K562 (cell line): ENCODE measurements at regions not wholly inside any gene's neighbourhood (a gene's known extent, or its start where the extent isn't known, plus 50 kb on each side); places are given as distances from the start of the nearest gene placed in this dataset.

Source experiments
- ATAC-seq: fragments of 200-7000 bp; cut with Tn5 transposase; 3 replicates; pipeline ENCODE4 v1.9.1; 2020; ENCODE audit warnings: moderate library complexity
- BruUV-seq: library from RNA; stranded (reverse); fragments of 400-500 nt; replicated peaks from 2 replicates; lab custom pipeline; 2021; lab: Mats Ljungman, UMichigan
- CTCF ChIA-PET: fragments of 300-600 bp; formaldehyde crosslinking; extraction: SDS; loops from one replicate; lab custom pipeline; 2021; ENCODE audit warnings: low intra/inter-chr PET ratio; lab: Yijun Ruan, JAX
- POLR2A ChIA-PET: fragments of 300-600, 350-650 bp; sonication (Branson Sonifier 250); formaldehyde crosslinking; extraction: SDS; loops from one replicate; lab custom pipeline; 2021; ENCODE audit warnings: antibody characterized with exemption, inconsistent platforms; lab: Yijun Ruan, JAX
- DNase-seq, 4 experiments: peaks; one replicate each; pipeline versions ENCODE4 v3.0.0 to v3.0.0-alpha.2; 2011 to 2018; ENCODE audit warnings: low spot score in 3 of 4, mixed read lengths in 3 of 4; ENCODE audit errors: extremely low read depth in 1 of 4
- FAIRE-seq: peaks from 2 replicates; lab custom pipeline; 2011; peaks lifted over from hg19 to GRCh38; lab: Jason Lieb, UNC
- H2AFZ ChIP-seq: 2 replicates; pipeline ENCODE4 v1.6.0; 2011; ENCODE audit warnings: low read depth, low read length, control low read depth, inconsistent platforms
- H3K27ac ChIP-seq: fragments of 200-600 bp; 3 replicates; pipeline ENCODE4 v1.8.0; 2011; ENCODE audit warnings: low read depth, mild to moderate bottlenecking, control low read depth, inconsistent platforms, low read length, moderate library complexity, mixed read lengths; ENCODE audit errors: extremely low read depth
- H3K27me3 ChIP-seq, 2 experiments: fragments of 300-600 bp in 1 of 2; 2 replicates in 1 of 2; 3 replicates in 1 of 2; pipeline versions ENCODE4 v1.6.0 to v1.8.0; 2011; ENCODE audit warnings: inconsistent platforms in 2 of 2, low read length in 2 of 2, mild to moderate bottlenecking in 1 of 2, mixed read lengths in 1 of 2, moderate library complexity in 1 of 2; ENCODE audit not compliant: control insufficient read depth in 2 of 2, insufficient read depth in 2 of 2
- H3K36me3 ChIP-seq: fragments of 300-600 bp; 3 replicates; pipeline ENCODE4 v1.8.0; 2011; ENCODE audit warnings: mild to moderate bottlenecking, low read length, inconsistent platforms; ENCODE audit not compliant: control insufficient read depth, insufficient read depth
- H3K4me1 ChIP-seq, 2 experiments: fragments of 200-600 bp in 1 of 2; replicated peaks in 1 of 2; 2 replicates in 1 of 2; 3 replicates in 1 of 2; pipeline versions ENCODE4 v1.5.1 to v1.8.0; 2011; ENCODE audit warnings: inconsistent platforms in 2 of 2, low read length in 2 of 2, mild to moderate bottlenecking in 1 of 2, mixed read lengths in 1 of 2, moderate library complexity in 1 of 2; ENCODE audit not compliant: control insufficient read depth in 2 of 2, insufficient read depth in 2 of 2
- H3K4me2 ChIP-seq: 2 replicates; pipeline ENCODE4 v1.6.1; 2011; ENCODE audit warnings: low read length, control low read depth, inconsistent platforms, mixed read lengths; ENCODE audit not compliant: insufficient read depth
- H3K4me3 ChIP-seq: fragments of 200-600 bp; sonication (generic), shearing (Covaris generic); 2 replicates; pipeline ENCODE4 v1.5.1; 2016; ENCODE audit warnings: control low read depth, inconsistent platforms
- H3K79me2 ChIP-seq: fragments of 200-600 bp; 3 replicates; pipeline ENCODE4 v1.8.0; 2011; ENCODE audit warnings: low read length, inconsistent platforms; ENCODE audit not compliant: control insufficient read depth, insufficient read depth
- H3K9ac ChIP-seq, 2 experiments: 2 replicates each; pipeline versions ENCODE4 v1.6.0 to v1.6.1; 2011; ENCODE audit warnings: low read depth in 2 of 2, low read length in 2 of 2, control low read depth in 1 of 2, inconsistent platforms in 1 of 2, mild to moderate bottlenecking in 1 of 2, mixed read lengths in 1 of 2; ENCODE audit not compliant: insufficient read depth in 1 of 2
- H3K9me1 ChIP-seq: one replicate; pipeline ENCODE4 v1.6.0; 2011; ENCODE audit warnings: inconsistent platforms, mild to moderate bottlenecking, low read length, moderate library complexity; ENCODE audit not compliant: control insufficient read depth, insufficient read depth
- H3K9me3 ChIP-seq: replicated peaks from 2 replicates; pipeline ENCODE4 v1.5.1; 2011; ENCODE audit warnings: low read depth, low read length, inconsistent platforms; ENCODE audit not compliant: control insufficient read depth, insufficient read depth
- H4K20me1 ChIP-seq: replicated peaks from 2 replicates; pipeline ENCODE4 v1.6.1; 2011; ENCODE audit warnings: low read length, inconsistent platforms, mixed read lengths; ENCODE audit not compliant: control insufficient read depth, insufficient read depth
- CEBPB ChIP-seq: fragments of 450-650 bp; IDR thresholded peaks from 2 replicates; pipeline ENCODE4 v1.6.1; 2016; ENCODE audit warnings: missing genetic modification characterization, missing compliant biosample characterization
- CHAMP1 ChIP-seq: fragments of 450-650 bp; IDR thresholded peaks from 2 replicates; pipeline ENCODE4 v1.6.1; 2016; ENCODE audit warnings: mild to moderate bottlenecking
- CHD2 ChIP-seq: IDR thresholded peaks from 2 replicates; pipeline ENCODE4 v1.6.1; 2011; ENCODE audit warnings: low read depth, low read length
- ELK3 ChIP-seq: fragments of 450-650 bp; formaldehyde crosslinking; IDR thresholded peaks from 2 replicates; pipeline ENCODE4 v1.4.0; 2020; ENCODE audit warnings: mild to moderate bottlenecking
- ERF ChIP-seq: fragments of 450-650 bp; formaldehyde crosslinking; IDR thresholded peaks from 2 replicates; pipeline ENCODE4 v1.4.0; 2020; ENCODE audit warnings: mild to moderate bottlenecking, mixed read lengths
- HDAC3 ChIP-seq: fragments of 450-650 bp; IDR thresholded peaks from 2 replicates; pipeline ENCODE4 v1.6.1; 2018; ENCODE audit warnings: borderline replicate concordance, mild to moderate bottlenecking, moderate library complexity; ENCODE audit not compliant: partially characterized antibody
- MBD1 ChIP-seq: fragments of 250-450 bp; sonication (Bioruptor Pico); IDR thresholded peaks from 2 replicates; pipeline ENCODE4 v1.8.0; 2022; ENCODE audit warnings: inconsistent platforms
- NCOA6 ChIP-seq: fragments of 450-650 bp; IDR thresholded peaks from 2 replicates; pipeline ENCODE4 v1.6.1; 2017; ENCODE audit warnings: mild to moderate bottlenecking
- SMAD4 ChIP-seq: fragments of 250-450 bp; sonication (Bioruptor Pico); conservative IDR thresholded peaks from 2 replicates; pipeline ENCODE4 v1.8.0; 2021; ENCODE audit warnings: inconsistent platforms, mild to moderate bottlenecking, moderate library complexity
- ZBTB11 ChIP-seq, 3 experiments: fragments of 200-800 bp in 1 of 3; fragments of 250-450 bp in 1 of 3; fragments of 450-650 bp in 1 of 3; sonication (Bioruptor Pico) in 1 of 3; sonication (Bioruptor generic) in 1 of 3; formaldehyde crosslinking in 1 of 3; IDR thresholded peaks; 2 replicates each; pipeline versions ENCODE4 v1.6.1 to v1.8.0; 2016 to 2022; ENCODE audit warnings: mild to moderate bottlenecking in 2 of 3, missing genetic modification characterization in 2 of 3, missing compliant biosample characterization in 1 of 3, moderate library complexity in 1 of 3
- ZNF217 ChIP-seq: sonication (generic); formaldehyde crosslinking; IDR thresholded peaks from 2 replicates; pipeline ENCODE4 v1.8.0; 2022; ENCODE audit warnings: mild to moderate bottlenecking, missing genetic modification reagents
- WGBS: fragments of 100-300 bp; shearing (Covaris generic); methylation state at CpG from one replicate; pipeline ENCODE4 v1.1.6; 2016; ENCODE audit warnings: low coverage, mixed read lengths; ENCODE audit not compliant: insufficient coverage; ENCODE audit errors: missing lambda C conversion rate; 5-methylcytosine and 5-hydroxymethylcytosine counted together
- in situ Hi-C: fragments of 300-500 bp; cut with MboI; formaldehyde crosslinking; loops from 4 replicates; pipeline ENCODE4 v1.15.0; 2018; ENCODE audit warnings: inconsistent platforms, mixed read lengths
- intact Hi-C: fragments of 100-400 bp; cut with micrococcal nuclease; formaldehyde crosslinking; loops from 2 replicates; pipeline ENCODE4 v1.14.2; 2022

- TF ChIP-seq ZBTB11 (CRISPR knock-in tag; IDR thresholded peaks at IDR 0.05) (no peak), CHD2 (no peak)
- TF ChIP-seq, all 486 proteins: peak for 0
These were observed 92.1 kb upstream of the DAP start (continued) for GRCh38 chr5:10853154-10853553.

GRCh38 chr5:10849278-10849677, 88.2 kb upstream of the DAP start:
- FAIRE-seq (no peak), ATAC-seq (no peak), DNase-seq (no peak)
- Histone ChIP-seq H2AFZ (no peak overlapping the region), H3K9me3 (no peaks in the 10 kb centered on the region), H3K36me3 (no peaks in the 10 kb centered on the region), H3K4me3 (no peak overlapping the region), H3K79me2 (no peaks in the 10 kb centered on the region), H3K27me3 (peaks cover 4% of the 10 kb centered on the region in 2 experiments; a peak in 1 of 5 replicates), H3K4me2 (no peak overlapping the region), H3K9me1 (no peaks in the 10 kb centered on the region), H4K20me1 (no peaks in the 10 kb centered on the region), H3K9ac (no peak overlapping the region), H3K27ac (no peak overlapping the region), H3K4me1 (no peaks in the 10 kb centered on the region)
- WGBS: 0% methylated on average over 5 of the region's 5 CpGs
- in situ Hi-C loops: no loop called here
- POLR2A ChIA-PET: interaction anchor here (0.6 kb wide), 1 partner anchor 319 kb away, joined by 3 read pairs; no protein-coding TSS in a partner anchor
- CTCF ChIA-PET: no interaction called here
- intact Hi-C loops: no loop called here
- no TSS peak for BruUV-seq
- no peak for TF ChIP-seq ERF (CRISPR knock-in tag)
- TF ChIP-seq ELK3: no peak
- TF ChIP-seq MBD1: no peak
- no peak for TF ChIP-seq SMAD4 (CRISPR knock-in tag)
- no peak for TF ChIP-seq CHAMP1
- TF ChIP-seq HDAC3: no peak
- no peak for TF ChIP-seq CEBPB
- no peak for TF ChIP-seq NCOA6
- no peak for TF ChIP-seq ZNF217 (CRISPR knock-in tag)
